ENCODE measurements at regions not wholly inside any gene's neighbourhood (a gene's known extent, or its start where the extent isn't known, plus 50 kb on each side); places are given as distances from the start of the nearest gene placed in this dataset.
"Not testable (repeated sequence)": the region's sequence is repeated elsewhere in the genome, so short reads cannot be mapped to it uniquely, and the experiment has no call there.

DNA sequence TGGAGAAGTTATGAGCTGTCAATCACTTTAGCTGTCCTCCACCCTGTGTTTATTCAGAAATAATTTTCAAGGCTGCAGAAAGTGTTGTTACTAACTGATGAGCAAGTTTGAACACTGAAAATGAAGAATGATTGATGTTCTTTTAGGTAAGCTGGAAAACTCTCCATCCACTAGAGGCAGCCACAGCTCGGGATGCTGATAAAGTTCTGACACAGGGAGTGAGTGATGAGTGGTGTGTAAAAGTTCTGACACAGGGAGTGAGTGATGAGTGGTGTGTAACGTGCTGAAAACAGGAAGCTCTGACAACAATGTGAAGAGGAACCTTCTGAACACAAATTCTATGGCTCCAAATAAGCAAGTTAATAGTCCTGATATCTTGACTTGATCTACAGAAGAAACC, 197.5 kb upstream of the PTBP2 start:
- Mint-ChIP-seq H3K27me3 (ENCODE audit: low read depth, unreplicated experiment) (no peaks in the 10 kb centered on the region), H3K27ac (ENCODE audit: unreplicated experiment) (no peak overlapping the region), H3K36me3 (ENCODE audit: low read depth, unreplicated experiment) (peaks cover 4% of the 10 kb centered on the region), H3K4me1 (ENCODE audit: low read depth, unreplicated experiment) (peaks cover 10% of the 10 kb centered on the region), H3K4me3 (ENCODE audit: unreplicated experiment) (no peak overlapping the region), H3K9me3 (ENCODE audit: unreplicated experiment) (peaks cover 9% of the 10 kb centered on the region)
- H3K4me3 ChIP-seq (ENCODE audit: insufficient read depth, low read depth, low read length), result no peak overlapping the region
- no peaks in the 10 kb centered on the region for H4K20me1 ChIP-seq (ENCODE audit: insufficient read depth, low read length)
- no peak overlapping the region for H2AFZ ChIP-seq (ENCODE audit: low read depth, low read length)
- H3K79me2 ChIP-seq (ENCODE audit: insufficient read depth, low read length), result no peaks in the 10 kb centered on the region
- H3K4me2 ChIP-seq (ENCODE audit: low read length), result no peak overlapping the region
- H3K4me1 ChIP-seq (ENCODE audit: insufficient read depth, low read length), result peaks cover 24% of the 10 kb centered on the region
- no peaks in the 10 kb centered on the region for H3K27me3 ChIP-seq (ENCODE audit: insufficient read depth, low read length)
- H3K27ac ChIP-seq (ENCODE audit: low read depth, low read length), result no peak overlapping the region
- no peak overlapping the region for H3K9ac ChIP-seq (ENCODE audit: low read length)
- peaks cover 7% of the 10 kb centered on the region for H3K9me3 ChIP-seq (ENCODE audit: insufficient read depth, low read depth, low read length)
- no peak for TF ChIP-seq EZH2 (IDR thresholded peaks at IDR 0.05; ENCODE audit: insufficient read depth, low read length)
- no peak for TF ChIP-seq CTCF (IDR thresholded peaks at IDR 0.05; ENCODE audit: insufficient read depth, low read depth, low read length)
- FAIRE-seq (no peak), DNase-seq (ENCODE audit: low read depth) (no peak)
- H3K36me3 ChIP-seq (ENCODE audit: insufficient read depth, low read length), result no peaks in the 10 kb centered on the region

DNA sequence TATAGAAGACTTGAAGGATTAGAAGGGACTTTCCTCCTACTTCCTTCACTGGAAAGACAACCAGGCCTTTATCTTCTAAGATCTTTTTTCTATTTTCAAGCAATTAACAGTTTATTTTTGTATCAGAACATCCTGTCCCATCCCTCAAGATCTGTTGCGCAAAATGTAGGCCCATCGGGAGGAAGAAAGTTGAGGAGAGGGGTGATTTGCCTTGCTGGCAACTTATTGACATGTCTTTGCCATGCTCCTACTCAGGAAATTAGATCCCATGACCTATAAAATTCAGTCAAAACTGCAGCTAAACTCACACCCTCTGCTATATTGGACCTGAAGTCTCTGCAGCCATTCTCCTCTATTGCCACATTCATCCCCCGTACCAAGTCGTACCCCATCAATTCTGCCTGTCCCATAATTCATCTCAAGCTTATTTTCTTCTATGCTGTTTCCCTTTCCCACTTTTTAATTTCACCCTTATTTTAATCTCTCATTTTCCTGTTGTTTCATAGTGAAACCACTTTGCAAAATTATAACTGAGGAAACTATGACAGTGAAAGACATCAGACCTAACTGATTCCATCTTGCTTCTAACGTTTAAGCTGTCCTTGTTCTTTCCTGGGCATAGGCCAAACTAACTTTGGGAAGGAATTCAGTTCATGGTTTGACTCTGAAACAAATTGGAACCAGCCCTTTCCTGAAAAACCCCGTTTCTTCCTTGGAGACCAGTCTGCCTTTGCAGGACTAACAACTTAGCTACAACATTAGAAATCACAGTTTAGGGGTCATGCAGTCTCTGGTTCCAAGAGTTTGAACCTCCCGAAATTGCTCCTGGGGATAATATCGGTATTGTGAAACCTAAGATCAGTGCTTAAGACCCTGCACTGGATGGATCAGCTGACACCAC, 195.7 kb upstream of the PTBP2 start:
- no peak for TF ChIP-seq EZH2 (IDR thresholded peaks at IDR 0.05; ENCODE audit: insufficient read depth, low read length)

DNA sequence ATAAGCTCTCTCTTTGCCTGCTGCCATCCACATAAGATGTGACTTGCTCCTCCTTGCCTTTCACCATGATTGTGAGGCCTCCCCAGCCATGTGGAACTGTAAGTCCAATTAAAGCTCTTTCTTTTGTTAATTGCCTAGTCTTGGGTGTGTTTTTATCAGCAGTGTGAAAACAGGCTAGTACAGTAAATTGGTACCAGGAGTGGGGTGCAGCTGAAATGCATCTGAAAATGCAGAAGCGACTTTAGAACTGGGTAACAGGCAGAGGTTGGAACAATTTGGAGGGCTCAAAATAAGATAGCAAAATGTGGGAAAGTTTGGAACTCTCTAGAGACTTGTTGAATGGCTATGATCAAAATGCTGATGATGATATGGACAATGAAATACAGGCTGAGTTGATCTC, 192.9 kb upstream of the PTBP2 start:
- H3K4me1 ChIP-seq (ENCODE audit: insufficient read depth, low read length); H3K4me1 Mint-ChIP-seq (ENCODE audit: low read depth, unreplicated experiment); H3K36me3 Mint-ChIP-seq (ENCODE audit: low read depth, unreplicated experiment); H3K4me3 ChIP-seq (ENCODE audit: insufficient read depth, low read depth, low read length); H3K4me2 ChIP-seq (ENCODE audit: low read length); H3K36me3 ChIP-seq (ENCODE audit: insufficient read depth, low read length); DNase-seq (ENCODE audit: low read depth); H3K27ac Mint-ChIP-seq (ENCODE audit: unreplicated experiment); H3K4me3 Mint-ChIP-seq (ENCODE audit: unreplicated experiment); H4K20me1 ChIP-seq (ENCODE audit: insufficient read depth, low read length); H3K27me3 Mint-ChIP-seq (ENCODE audit: low read depth, unreplicated experiment); FAIRE-seq; H3K27ac ChIP-seq (ENCODE audit: low read depth, low read length); H2AFZ ChIP-seq (ENCODE audit: low read depth, low read length); H3K9me3 ChIP-seq (ENCODE audit: insufficient read depth, low read depth, low read length); H3K27me3 ChIP-seq (ENCODE audit: insufficient read depth, low read length); H3K79me2 ChIP-seq (ENCODE audit: insufficient read depth, low read length); H3K9ac ChIP-seq (ENCODE audit: low read length): not testable (repeated sequence)
- peaks cover 16% of the 10 kb centered on the region for H3K9me3 Mint-ChIP-seq (ENCODE audit: unreplicated experiment)

More for the DNA sequence above, 195.7 kb upstream of the PTBP2 start:
- Histone ChIP-seq H3K27me3 (ENCODE audit: insufficient read depth, low read length) (no peaks in the 10 kb centered on the region), H2AFZ (ENCODE audit: low read depth, low read length) (no peak overlapping the region), H3K9ac (ENCODE audit: low read length) (no peak overlapping the region), H3K4me3 (ENCODE audit: insufficient read depth, low read depth, low read length) (no peak overlapping the region), H4K20me1 (ENCODE audit: insufficient read depth, low read length) (no peaks in the 10 kb centered on the region), H3K9me3 (ENCODE audit: insufficient read depth, low read depth, low read length) (peaks cover 7% of the 10 kb centered on the region), H3K79me2 (ENCODE audit: insufficient read depth, low read length) (no peaks in the 10 kb centered on the region), H3K4me2 (ENCODE audit: low read length) (no peak overlapping the region), H3K36me3 (ENCODE audit: insufficient read depth, low read length) (no peaks in the 10 kb centered on the region), H3K27ac (ENCODE audit: low read depth, low read length) (no peak overlapping the region), H3K4me1 (ENCODE audit: insufficient read depth, low read length) (peaks cover 14% of the 10 kb centered on the region)
- Mint-ChIP-seq H3K9me3 (ENCODE audit: unreplicated experiment) (peaks cover 12% of the 10 kb centered on the region), H3K4me1 (ENCODE audit: low read depth, unreplicated experiment) (peaks cover 5% of the 10 kb centered on the region), H3K4me3 (ENCODE audit: unreplicated experiment) (no peak overlapping the region), H3K36me3 (ENCODE audit: low read depth, unreplicated experiment) (peaks cover 4% of the 10 kb centered on the region), H3K27me3 (ENCODE audit: low read depth, unreplicated experiment) (no peaks in the 10 kb centered on the region), H3K27ac (ENCODE audit: unreplicated experiment) (no peak overlapping the region)
- DNase-seq (ENCODE audit: low read depth), result no peak
- FAIRE-seq, result no peak

Measured in astrocyte (in vitro differentiated cells and primary cell).